ENCODE measurements at regions not wholly inside any gene's neighbourhood (a gene's known extent, or its start where the extent isn't known, plus 50 kb on each side); places are given as distances from the start of the nearest gene placed in this dataset.

DNA sequence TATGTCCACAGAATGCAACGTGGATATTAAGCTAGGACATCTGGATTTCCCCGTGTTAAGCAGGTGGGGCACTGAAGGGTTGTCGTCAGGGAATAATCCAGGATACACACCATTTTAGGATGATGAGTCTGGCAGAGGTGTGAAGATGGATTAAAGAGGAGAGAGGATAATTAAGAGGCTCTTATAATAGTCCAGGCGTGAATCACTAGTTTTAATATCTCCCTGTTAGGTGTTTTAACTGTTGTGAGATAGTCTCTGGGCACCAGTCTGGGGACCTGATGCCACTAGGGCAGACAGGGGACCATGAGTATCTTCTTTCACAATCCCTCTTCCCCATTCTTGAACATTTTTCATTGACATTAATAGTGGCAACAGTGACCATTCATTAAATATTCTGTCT, 216.7 kb downstream of the TBX5 start:
- Histone ChIP-seq H2AFZ (ENCODE audit: low read length) (no peak overlapping the region), H3K36me3 (ENCODE audit: insufficient read depth, low read length) (no peaks in the 10 kb centered on the region), H3K9me3 (ENCODE audit: low read length) (no peaks in the 10 kb centered on the region), H3K27ac (ENCODE audit: low read depth, low read length, poor library complexity, severe bottlenecking) (no peak overlapping the region), H3K4me3 (ENCODE audit: low read depth, low read length, poor library complexity, severe bottlenecking) (no peak overlapping the region), H4K20me1 (ENCODE audit: insufficient read depth, low read length) (no peaks in the 10 kb centered on the region), H3K4me1 (ENCODE audit: insufficient read depth, low read length, poor library complexity, severe bottlenecking) (no peaks in the 10 kb centered on the region), H3K4me2 (ENCODE audit: low read length) (no peak overlapping the region), H3K9me2 (ENCODE audit: insufficient read depth, low read length) (no peaks in the 10 kb centered on the region), H3K79me2 (ENCODE audit: insufficient read depth, low read depth, low read length) (no peaks in the 10 kb centered on the region)
- ChIA-PET POLR2A (no interaction called here), CTCF (ENCODE audit: unreplicated experiment) (no interaction called here)
- no peak for DNase-seq (ENCODE audit: low spot score)
- BruUV-seq (replicated peaks): no TSS peak
- no peak for TF ChIP-seq EZH2phosphoT487 (IDR thresholded peaks at IDR 0.05; ENCODE audit: borderline replicate concordance, low read depth, low read length)
- TF ChIP-seq, protein P1, sequence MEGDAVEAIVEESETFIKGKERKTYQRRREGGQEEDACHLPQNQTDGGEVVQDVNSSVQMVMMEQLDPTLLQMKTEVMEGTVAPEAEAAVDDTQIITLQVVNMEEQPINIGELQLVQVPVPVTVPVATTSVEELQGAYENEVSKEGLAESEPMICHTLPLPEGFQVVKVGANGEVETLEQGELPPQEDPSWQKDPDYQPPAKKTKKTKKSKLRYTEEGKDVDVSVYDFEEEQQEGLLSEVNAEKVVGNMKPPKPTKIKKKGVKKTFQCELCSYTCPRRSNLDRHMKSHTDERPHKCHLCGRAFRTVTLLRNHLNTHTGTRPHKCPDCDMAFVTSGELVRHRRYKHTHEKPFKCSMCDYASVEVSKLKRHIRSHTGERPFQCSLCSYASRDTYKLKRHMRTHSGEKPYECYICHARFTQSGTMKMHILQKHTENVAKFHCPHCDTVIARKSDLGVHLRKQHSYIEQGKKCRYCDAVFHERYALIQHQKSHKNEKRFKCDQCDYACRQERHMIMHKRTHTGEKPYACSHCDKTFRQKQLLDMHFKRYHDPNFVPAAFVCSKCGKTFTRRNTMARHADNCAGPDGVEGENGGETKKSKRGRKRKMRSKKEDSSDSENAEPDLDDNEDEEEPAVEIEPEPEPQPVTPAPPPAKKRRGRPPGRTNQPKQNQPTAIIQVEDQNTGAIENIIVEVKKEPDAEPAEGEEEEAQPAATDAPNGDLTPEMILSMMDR (conservative IDR thresholded peaks at IDR 0.05; ENCODE audit: low read length): no peak
- intact Hi-C loops (cut with micrococcal nuclease; ENCODE audit: unreplicated experiment): no loop called here

DNA sequence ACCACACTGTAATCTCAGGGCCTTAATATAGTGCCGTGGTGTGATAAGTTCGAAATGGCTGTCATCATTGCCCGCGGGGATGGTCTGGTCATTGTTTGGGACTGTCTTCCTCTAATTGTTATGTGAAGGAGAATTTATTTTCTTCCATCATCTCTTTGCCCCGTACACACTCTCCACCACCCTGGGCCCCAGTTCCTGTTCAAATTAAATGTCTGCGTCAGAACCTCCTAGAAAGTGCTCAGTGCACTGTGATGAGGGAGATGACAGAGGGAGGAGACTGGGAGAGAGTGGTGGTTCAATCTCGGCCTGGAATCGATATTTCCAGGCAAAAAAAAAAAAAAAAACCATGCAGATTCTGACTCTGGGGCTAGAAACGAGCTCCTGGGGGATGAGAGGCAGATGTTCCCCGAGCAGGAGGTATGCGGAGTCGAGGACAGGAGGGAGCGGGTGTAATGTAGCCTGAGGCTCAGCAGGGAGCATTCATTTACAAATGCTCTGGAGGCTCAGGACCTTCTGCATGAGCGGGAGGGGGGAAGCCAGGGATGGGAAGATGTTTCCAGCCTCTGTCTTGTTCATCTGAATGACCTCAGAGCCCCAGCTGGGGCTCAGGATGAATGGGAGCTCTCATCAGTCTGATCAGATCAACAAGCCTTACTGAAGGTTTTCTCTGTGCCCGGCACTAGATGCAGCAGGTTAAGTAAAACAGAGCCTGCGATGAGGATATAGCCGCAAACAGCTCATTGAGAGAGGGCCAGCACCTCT, 219.5 kb downstream of the TBX5 start:
- DNase-seq (ENCODE audit: low spot score): no peak
- Histone ChIP-seq H3K36me3 (ENCODE audit: insufficient read depth, low read length) (no peaks in the 10 kb centered on the region), H3K79me2 (ENCODE audit: insufficient read depth, low read depth, low read length) (no peaks in the 10 kb centered on the region), H3K9me3 (ENCODE audit: low read length) (no peaks in the 10 kb centered on the region), H2AFZ (ENCODE audit: low read length) (no peak overlapping the region), H3K4me1 (ENCODE audit: insufficient read depth, low read length, poor library complexity, severe bottlenecking) (no peaks in the 10 kb centered on the region), H4K20me1 (ENCODE audit: insufficient read depth, low read length) (no peaks in the 10 kb centered on the region), H3K4me2 (ENCODE audit: low read length) (no peak overlapping the region), H3K4me3 (ENCODE audit: low read depth, low read length, poor library complexity, severe bottlenecking) (no peak overlapping the region), H3K9me2 (ENCODE audit: insufficient read depth, low read length) (no peaks in the 10 kb centered on the region), H3K27ac (ENCODE audit: low read depth, low read length, poor library complexity, severe bottlenecking) (no peak overlapping the region)
- no peak for TF ChIP-seq EZH2phosphoT487 (IDR thresholded peaks at IDR 0.05; ENCODE audit: borderline replicate concordance, low read depth, low read length)
- BruUV-seq (replicated peaks): no TSS peak
- intact Hi-C loops (cut with micrococcal nuclease; ENCODE audit: unreplicated experiment): no loop called here
- CTCF ChIA-PET (ENCODE audit: unreplicated experiment): interaction anchor here (0.6 kb wide), 1 partner anchor 45 kb away, joined by 4 read pairs; no protein-coding TSS in a partner anchor
- POLR2A ChIA-PET: no interaction called here

DNA sequence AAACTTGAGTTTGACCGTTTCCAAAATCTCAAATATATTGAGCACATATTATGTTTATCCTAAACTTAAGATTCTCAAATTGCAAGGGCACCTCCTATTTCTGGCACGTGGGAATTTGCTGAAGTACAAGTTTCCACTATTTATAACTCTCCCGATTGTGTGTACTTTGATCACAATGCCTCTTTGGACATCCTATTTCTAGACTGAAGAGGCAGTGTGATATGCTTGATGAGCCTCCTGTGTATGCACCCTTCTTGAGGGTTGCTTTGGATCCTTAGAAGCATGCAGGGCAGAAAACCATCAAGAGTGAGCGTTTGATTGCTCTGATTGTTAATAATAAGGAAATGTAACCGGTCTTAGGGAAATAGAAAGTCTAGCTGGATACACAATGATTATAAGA, 218.9 kb upstream of the RBM19 start:
- H3K36me3 ChIP-seq (ENCODE audit: insufficient read depth, low read length): no peaks in the 10 kb centered on the region
- no peaks in the 10 kb centered on the region for H3K4me1 ChIP-seq (ENCODE audit: insufficient read depth, low read length, poor library complexity, severe bottlenecking)
- H3K9me2 ChIP-seq (ENCODE audit: insufficient read depth, low read length): no peaks in the 10 kb centered on the region
- H3K4me3 ChIP-seq (ENCODE audit: low read depth, low read length, poor library complexity, severe bottlenecking): no peak overlapping the region
- H3K27ac ChIP-seq (ENCODE audit: low read depth, low read length, poor library complexity, severe bottlenecking): no peak overlapping the region
- no peak overlapping the region for H2AFZ ChIP-seq (ENCODE audit: low read length)
- no peaks in the 10 kb centered on the region for H4K20me1 ChIP-seq (ENCODE audit: insufficient read depth, low read length)
- DNase-seq (ENCODE audit: low spot score): no peak
- no peaks in the 10 kb centered on the region for H3K79me2 ChIP-seq (ENCODE audit: insufficient read depth, low read depth, low read length)
- H3K9me3 ChIP-seq (ENCODE audit: low read length): no peaks in the 10 kb centered on the region
- no peak overlapping the region for H3K4me2 ChIP-seq (ENCODE audit: low read length)
- TF ChIP-seq, protein P1 (conservative IDR thresholded peaks at IDR 0.05; ENCODE audit: low read length): no peak
- TF ChIP-seq EZH2phosphoT487 (IDR thresholded peaks at IDR 0.05; ENCODE audit: borderline replicate concordance, low read depth, low read length): no peak
- intact Hi-C loops (cut with micrococcal nuclease; ENCODE audit: unreplicated experiment): no loop called here
- BruUV-seq (replicated peaks): no TSS peak
- ChIA-PET CTCF (ENCODE audit: unreplicated experiment) (no interaction called here), POLR2A (interaction anchor here (0.5 to 0.8 kb wide), 2 partner anchors 12 to 632 kb away, joined by 3 to 4 read pairs; no protein-coding TSS in a partner anchor)

All from OCI-LY7 (cell line).